Hepatocyte (in vitro differentiated cells): ENCODE measurements at regions not wholly inside any gene's neighbourhood (a gene's known extent, or its start where the extent isn't known, plus 50 kb on each side); places are given as distances from the start of the nearest gene placed in this dataset.

ENCODE experiments used
- DNase-seq: peaks from one replicate; pipeline ENCODE4 v3.0.0-alpha.2; 2016; ENCODE audit warnings: low spot score
- H2AFZ ChIP-seq: fragments of 200-600 bp; sonication (generic); 2 replicates; pipeline ENCODE4 v1.6.0; 2016; ENCODE audit warnings: antibody characterized with exemption, mild to moderate bottlenecking
- H3K27ac ChIP-seq: fragments of 200-600 bp; sonication (generic); 2 replicates; pipeline ENCODE4 v1.5.1; 2016; ENCODE audit warnings: mild to moderate bottlenecking
- H3K27me3 ChIP-seq: fragments of 200-600 bp; sonication (generic); 2 replicates; pipeline ENCODE4 v1.6.1; 2016
- H3K36me3 ChIP-seq: fragments of 200-600 bp; sonication (generic); replicated peaks from 2 replicates; pipeline ENCODE4 v1.5.1; 2016; ENCODE audit warnings: low read depth; ENCODE audit not compliant: insufficient read depth
- H3K4me1 ChIP-seq: fragments of 200-600 bp; sonication (generic); 2 replicates; pipeline ENCODE4 v1.5.1; 2016; ENCODE audit warnings: mild to moderate bottlenecking, moderate library complexity; ENCODE audit not compliant: insufficient read depth
- H3K4me2 ChIP-seq: fragments of 200-600 bp; sonication (generic); 2 replicates; pipeline ENCODE4 v1.6.0; 2016
- H3K4me3 ChIP-seq: fragments of 200-600 bp; sonication (generic); 2 replicates; pipeline ENCODE4 v1.5.1; 2016; ENCODE audit warnings: mild to moderate bottlenecking
- H3K79me2 ChIP-seq: fragments of 200-600 bp; sonication (generic); 2 replicates; pipeline ENCODE4 v1.6.0; 2017; ENCODE audit warnings: mild to moderate bottlenecking
- H3K9me2 ChIP-seq: fragments of 200-600 bp; sonication (generic); replicated peaks from 2 replicates; pipeline ENCODE4 v1.6.0; 2017; ENCODE audit warnings: mild to moderate bottlenecking; ENCODE audit not compliant: insufficient read depth
- H3K9me3 ChIP-seq: fragments of 200-600 bp; sonication (generic); 2 replicates; pipeline ENCODE4 v1.5.1; 2016; ENCODE audit warnings: low read depth, mild to moderate bottlenecking
- H4K20me1 ChIP-seq: fragments of 200-600 bp; sonication (generic); 2 replicates; pipeline ENCODE4 v1.6.0; 2016; ENCODE audit warnings: mild to moderate bottlenecking; ENCODE audit not compliant: insufficient read depth, poor library complexity, severe bottlenecking
- CTCF ChIP-seq: fragments of 200-600 bp; sonication (generic); IDR thresholded peaks from 2 replicates; pipeline ENCODE4 v1.5.1; 2016; ENCODE audit warnings: antibody characterized with exemption, mild to moderate bottlenecking; ENCODE audit not compliant: poor library complexity
- EZH2 ChIP-seq: fragments of 200-600 bp; sonication (generic); IDR thresholded peaks from 2 replicates; pipeline ENCODE4 v1.6.1; 2016; ENCODE audit warnings: antibody characterized with exemption, mild to moderate bottlenecking, borderline replicate concordance
- EZH2phosphoT487 ChIP-seq: fragments of 200-600 bp; sonication (generic); IDR thresholded peaks from one replicate; pipeline ENCODE4 v1.6.1; 2018; ENCODE audit warnings: antibody characterized with exemption, mild to moderate bottlenecking, low read depth, moderate library complexity; ENCODE audit not compliant: unreplicated experiment, severe bottlenecking
- WGBS: methylation state at CpG from one replicate; pipeline ENCODE4 v1.1.6; 2016; ENCODE audit warnings: low lambda C conversion rate; ENCODE audit errors: missing lambda C conversion rate; 5-methylcytosine and 5-hydroxymethylcytosine counted together

GRCh38 chr13:22773465-22773864, 407.3 kb upstream of the SGCG start:
- H3K4me1 ChIP-seq: no peaks in the 10 kb centered on the region
- no peak for TF ChIP-seq EZH2
- no peak for TF ChIP-seq CTCF
- no peaks in the 10 kb centered on the region for H3K27me3 ChIP-seq
- no peaks in the 10 kb centered on the region for H3K9me2 ChIP-seq
- 93% methylated on average over 3 of the region's 3 CpGs for WGBS
- no peaks in the 10 kb centered on the region for H3K9me3 ChIP-seq
- no peak for DNase-seq
- H3K79me2 ChIP-seq: no peaks in the 10 kb centered on the region
- H3K27ac ChIP-seq: no peak overlapping the region
- H4K20me1 ChIP-seq: no peaks in the 10 kb centered on the region
- H2AFZ ChIP-seq: no peak overlapping the region
- H3K4me3 ChIP-seq: no peak overlapping the region
- H3K36me3 ChIP-seq: no peaks in the 10 kb centered on the region
- H3K4me2 ChIP-seq: no peak overlapping the region

- Histone ChIP-seq H3K9me2 (no peaks in the 10 kb centered on the region), H3K4me3 (no peak overlapping the region)
Observed at GRCh38 chr13:22776394-22777186, 404.2 kb upstream of the SGCG start.

GRCh38 chr13:22777207-22777606, 403.6 kb upstream of the SGCG start:
- no peaks in the 10 kb centered on the region for H3K9me2 ChIP-seq
- H3K27ac ChIP-seq: no peak overlapping the region
- no peaks in the 10 kb centered on the region for H3K27me3 ChIP-seq
- H4K20me1 ChIP-seq: no peaks in the 10 kb centered on the region
- no peak overlapping the region for H2AFZ ChIP-seq
- no peak overlapping the region for H3K4me3 ChIP-seq
- no peaks in the 10 kb centered on the region for H3K9me3 ChIP-seq
- no peak overlapping the region for H3K4me2 ChIP-seq
- WGBS: 87% methylated on average over 2 of the region's 2 CpGs
- no peak for TF ChIP-seq EZH2phosphoT487
- TF ChIP-seq CTCF: no peak
- TF ChIP-seq EZH2: no peak
- H3K79me2 ChIP-seq: no peaks in the 10 kb centered on the region
- no peaks in the 10 kb centered on the region for H3K36me3 ChIP-seq
- DNase-seq: no peak
- H3K4me1 ChIP-seq: no peaks in the 10 kb centered on the region

More at GRCh38 chr13:22776394-22777186, 404.2 kb upstream of the SGCG start:
- WGBS: 94% methylated on average over 15 of the region's 15 CpGs
- Histone ChIP-seq H3K27me3 (no peaks in the 10 kb centered on the region), H3K4me1 (no peaks in the 10 kb centered on the region), H3K36me3 (no peaks in the 10 kb centered on the region), H2AFZ (no peak overlapping the region), H4K20me1 (no peaks in the 10 kb centered on the region), H3K9me3 (no peaks in the 10 kb centered on the region), H3K79me2 (no peaks in the 10 kb centered on the region), H3K4me2 (no peak overlapping the region), H3K27ac (no peak overlapping the region)
- no peak for DNase-seq
- TF ChIP-seq EZH2phosphoT487 (no peak), CTCF (no peak)
